HG03064 (cell line): ENCODE measurements at regions not wholly inside any gene's neighbourhood (a gene's known extent, or its start where the extent isn't known, plus 50 kb on each side); places are given as distances from the start of the nearest gene placed in this dataset.

Source experiments
- ATAC-seq: cut with Tn5 transposase; IDR thresholded peaks from one replicate; pipeline ENCODE4 v1.9.1; 2021; ENCODE audit warnings: low read depth; ENCODE audit not compliant: unreplicated experiment

DNA sequence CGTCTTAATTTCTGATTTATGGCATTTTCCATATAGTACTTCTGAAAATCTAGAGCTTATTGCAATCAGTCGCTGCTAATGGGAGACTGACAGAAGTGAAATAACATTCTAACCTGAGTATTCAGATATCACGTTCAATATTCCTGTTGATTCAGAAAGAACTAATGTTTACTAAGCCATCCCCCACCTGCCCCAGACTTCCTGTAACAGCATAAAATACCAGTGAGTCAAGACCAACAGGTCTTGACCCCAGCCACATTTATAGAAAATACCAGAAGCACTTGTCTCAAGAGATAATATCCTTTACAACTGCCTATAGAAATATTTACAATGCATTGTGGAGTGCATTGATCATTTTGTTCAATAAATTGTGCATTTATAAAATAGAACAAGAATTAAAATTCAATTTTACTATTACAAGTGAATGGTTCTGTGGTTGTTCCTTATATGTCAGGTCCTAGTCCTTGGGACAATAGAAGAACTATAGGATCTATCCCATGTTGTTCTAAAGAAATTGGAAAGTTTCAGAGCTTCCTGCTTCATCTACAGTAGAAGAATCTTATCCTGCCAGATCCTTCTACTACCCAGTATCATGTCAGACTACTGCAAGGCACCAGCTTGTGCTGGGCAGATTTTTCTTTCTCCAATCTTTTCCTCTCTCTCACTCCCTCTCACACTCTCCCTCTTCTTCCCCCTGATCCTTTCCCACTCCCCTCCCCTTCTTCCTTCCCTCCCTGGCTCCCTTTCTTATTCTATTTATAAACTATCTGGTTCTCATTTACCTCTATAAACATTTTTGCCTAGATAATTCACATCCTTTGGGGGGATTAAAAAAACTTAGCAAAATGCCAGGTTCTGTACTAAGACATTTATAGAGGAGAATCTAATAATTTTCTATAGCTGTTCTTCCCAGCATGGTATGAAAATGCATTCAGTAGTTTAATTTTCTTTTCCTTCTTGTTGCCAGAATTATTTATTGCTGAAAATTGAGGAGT lies 629.9 kb downstream of the DIAPH3 start:
- no peak for ATAC-seq

DNA sequence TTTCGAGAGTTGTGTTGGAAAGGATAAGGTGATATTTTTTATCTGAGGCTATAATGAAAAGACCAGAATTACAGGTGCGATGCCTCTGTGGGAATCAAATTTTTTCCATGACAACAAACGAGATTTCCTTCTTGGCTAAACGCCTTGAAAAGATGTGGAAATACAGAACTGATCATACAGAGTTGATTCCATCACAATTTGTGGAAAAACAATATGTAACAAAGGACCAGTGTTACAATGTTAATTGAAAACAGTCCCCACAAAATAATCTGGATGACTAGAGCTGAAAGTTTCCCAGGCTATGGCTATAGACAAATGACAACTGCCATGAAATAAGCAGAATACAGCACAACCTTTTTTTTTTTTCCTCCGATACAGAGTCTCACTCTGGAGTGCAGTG lies 628.9 kb downstream of the DIAPH3 start:
- no peak for ATAC-seq

GRCh38 chr13:59537500-59537899 lies 626.2 kb downstream of the DIAPH3 start:
- ATAC-seq, result no peak

DNA sequence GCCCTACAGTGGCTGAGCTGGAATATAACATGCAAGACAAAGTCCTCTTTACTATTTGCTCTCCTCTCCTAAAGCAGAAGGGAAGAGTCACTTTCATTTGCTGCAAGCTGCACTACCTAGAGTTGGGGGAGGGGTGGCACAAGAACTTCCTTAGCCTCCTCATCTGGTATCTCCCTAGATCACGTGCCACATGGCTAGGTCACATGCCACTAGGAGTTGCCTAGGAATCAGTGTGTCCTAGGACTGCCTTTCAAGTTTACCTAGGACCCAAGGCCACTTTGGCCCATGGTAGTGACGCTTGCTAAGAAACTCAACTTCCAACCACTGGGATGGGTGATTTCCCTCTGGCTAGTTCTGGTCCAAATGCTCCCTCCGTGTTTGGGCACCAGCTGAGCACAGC lies 625.2 kb downstream of the DIAPH3 start:
- no peak for ATAC-seq

GRCh38 chr13:59542303-59542702 lies 621.4 kb downstream of the DIAPH3 start:
- ATAC-seq, result no peak

GRCh38 chr13:59543418-59543817 lies 620.3 kb downstream of the DIAPH3 start:
- ATAC-seq, result no peak

DNA sequence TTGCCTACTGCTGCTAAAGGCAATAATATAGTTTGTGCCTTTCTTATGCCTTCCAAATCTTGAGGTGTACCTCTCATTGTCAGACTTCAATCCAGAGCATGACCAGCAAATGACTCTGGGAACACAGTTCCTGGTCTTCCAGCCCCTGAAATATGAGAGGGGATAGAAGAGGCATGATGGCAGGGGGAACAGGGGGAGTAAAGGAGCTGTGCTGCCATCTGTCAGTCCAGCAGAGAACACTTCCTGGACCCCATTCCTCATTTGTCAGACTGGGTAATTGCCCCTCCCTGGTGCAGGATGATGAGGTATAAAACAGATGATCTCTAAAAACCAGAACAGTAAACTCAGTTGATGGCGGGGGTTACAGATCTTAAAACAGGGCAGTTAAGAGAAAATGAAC lies 618.7 kb downstream of the DIAPH3 start:
- ATAC-seq, result no peak

- ATAC-seq, result no peak
Observed at GRCh38 chr13:59546178-59546577, 617.5 kb downstream of the DIAPH3 start.

DNA sequence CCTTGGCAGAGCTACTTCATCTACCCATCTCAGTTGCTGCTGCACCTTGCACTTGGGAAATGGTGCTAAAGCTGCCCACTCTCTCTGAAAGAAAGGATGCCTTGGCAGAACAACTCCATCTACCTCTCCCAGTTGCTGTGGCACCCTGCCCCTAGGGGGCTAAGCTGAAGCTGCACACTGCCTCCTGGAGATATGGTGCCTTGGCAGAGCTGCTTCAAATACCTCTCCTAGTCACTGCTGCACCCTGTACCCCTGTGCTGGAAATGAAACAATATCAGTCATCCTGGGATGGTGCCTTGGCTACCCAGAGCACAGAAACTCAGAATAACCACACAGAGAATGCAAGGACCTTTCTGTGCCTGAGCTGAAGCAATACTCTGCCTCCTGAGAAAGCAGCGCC lies 615.8 kb downstream of the DIAPH3 start:
- ATAC-seq, result no peak

GRCh38 chr13:59562924-59563323 lies 600.8 kb downstream of the DIAPH3 start:
- no peak for ATAC-seq

DNA sequence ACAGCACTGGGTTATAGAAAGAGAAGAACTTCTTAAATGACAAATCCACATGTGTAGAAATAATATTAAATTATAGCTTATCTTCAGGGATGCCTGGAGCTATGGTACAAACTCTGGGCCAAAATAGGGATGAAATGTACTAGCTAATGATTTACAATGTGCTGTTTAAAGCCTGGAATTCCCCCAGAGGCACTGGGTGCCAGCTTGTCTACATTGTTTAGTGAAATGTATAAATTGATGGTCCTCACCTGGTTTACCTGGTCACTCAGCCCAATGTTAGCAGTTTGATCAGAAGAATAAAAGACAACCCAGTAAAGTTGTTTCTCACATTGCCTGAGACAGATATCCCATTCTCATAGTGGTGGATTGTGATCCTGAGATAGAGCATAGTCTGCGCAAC lies 597.2 kb downstream of the DIAPH3 start:
- no peak for ATAC-seq

DNA sequence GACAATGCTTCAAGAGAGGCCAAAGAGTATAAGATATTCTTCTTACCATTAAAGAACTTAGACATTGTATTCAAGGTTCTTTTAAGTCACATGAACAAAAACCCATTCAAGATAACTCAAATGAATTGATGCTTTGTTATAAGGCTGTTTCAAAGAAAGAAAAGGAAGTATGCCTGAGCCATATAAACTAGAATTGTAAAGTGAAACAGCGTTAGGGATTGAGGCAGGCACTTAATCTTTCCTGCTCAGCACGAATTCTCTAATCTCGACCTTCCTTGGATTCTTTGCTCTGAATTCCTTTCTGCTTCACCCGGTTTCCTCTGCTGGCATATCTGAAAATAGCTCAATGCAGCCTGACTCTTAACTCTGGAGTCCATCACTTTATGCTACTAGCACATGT lies 595.4 kb downstream of the DIAPH3 start:
- ATAC-seq, result no peak

DNA sequence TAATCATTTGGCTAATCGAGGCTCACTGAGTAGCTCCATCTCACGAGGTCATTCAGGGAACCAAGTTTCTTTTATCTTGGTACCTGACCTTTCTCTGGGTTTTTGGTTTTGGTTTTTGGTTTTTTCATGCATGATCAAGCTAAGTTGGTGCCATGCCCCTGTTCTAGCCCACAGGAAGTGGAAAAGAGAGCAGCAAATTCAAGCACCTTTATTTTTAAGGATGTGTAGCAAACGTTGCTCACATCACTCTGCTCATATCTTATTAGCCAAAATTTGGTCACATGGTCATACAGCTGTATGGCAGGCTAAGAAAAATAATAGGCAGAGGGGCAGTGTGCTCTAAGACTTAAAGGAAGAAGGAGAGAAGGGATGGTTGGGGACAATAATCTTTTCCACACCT lies 593.5 kb downstream of the DIAPH3 start:
- ATAC-seq, result no peak

GRCh38 chr13:59584101-59584500 lies 579.6 kb downstream of the DIAPH3 start:
- ATAC-seq, result no peak

GRCh38 chr13:59584761-59585670 lies 578.7 kb downstream of the DIAPH3 start:
- ATAC-seq, result no peak

- no peak for ATAC-seq
Observed at GRCh38 chr13:59587030-59587429, 576.7 kb downstream of the DIAPH3 start.

DNA sequence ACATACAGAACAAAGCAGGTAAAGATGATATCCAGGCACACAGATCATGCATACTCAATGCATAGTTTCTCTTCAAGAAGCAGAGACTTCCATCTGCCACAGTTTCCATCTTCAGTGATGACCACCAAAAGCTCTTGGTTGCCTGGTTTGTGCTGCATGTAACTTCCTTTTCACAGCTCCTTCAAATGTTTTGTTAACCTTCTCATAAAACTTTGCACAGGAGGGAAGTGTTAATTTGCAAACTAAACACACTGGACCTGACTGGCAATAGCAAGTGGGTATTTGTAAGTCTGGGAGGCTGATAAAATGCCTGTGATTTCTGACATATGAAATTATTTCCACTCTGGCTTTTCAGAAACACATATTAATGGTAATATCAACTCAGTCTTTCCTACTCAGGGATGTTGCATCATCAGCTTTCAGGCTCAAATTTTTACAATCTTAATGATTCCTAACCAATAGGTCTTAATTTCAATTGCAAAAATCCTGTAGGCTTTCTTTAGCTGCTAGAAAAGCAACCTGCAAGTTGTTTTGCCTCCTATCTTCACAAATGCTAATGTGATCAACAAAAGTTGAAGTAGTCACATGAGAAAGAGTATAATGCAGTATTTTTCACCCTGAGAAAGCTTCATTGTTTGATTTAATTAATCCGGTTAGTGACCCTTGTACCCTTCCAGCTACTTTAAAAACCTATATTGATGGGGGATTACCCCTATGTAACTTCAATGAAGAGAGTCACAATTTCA lies 575.6 kb downstream of the DIAPH3 start:
- no peak for ATAC-seq

GRCh38 chr13:59588717-59589067 lies 575.0 kb downstream of the DIAPH3 start:
- no peak for ATAC-seq

DNA sequence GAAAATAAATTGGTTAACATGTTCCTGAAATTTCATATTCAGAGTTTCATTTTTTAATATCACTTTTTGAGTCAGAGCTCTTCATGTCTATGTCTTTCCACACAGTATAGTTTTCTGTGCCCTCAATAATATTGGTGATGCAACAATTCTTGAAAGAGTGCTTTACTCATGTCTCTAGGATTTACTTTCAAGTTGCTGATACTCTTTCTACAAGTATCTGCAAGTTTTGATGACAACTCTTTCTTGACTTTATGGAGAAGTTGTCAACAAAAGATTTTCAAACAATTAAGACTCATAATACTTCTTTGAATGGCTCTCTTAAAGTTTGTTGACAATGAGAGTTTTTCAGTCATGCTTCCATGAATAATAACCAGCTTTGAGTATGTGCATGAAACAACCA lies 561.7 kb downstream of the DIAPH3 start:
- no peak for ATAC-seq

GRCh38 chr13:59603646-59604045 lies 560.1 kb downstream of the DIAPH3 start:
- ATAC-seq, result no peak

- no peak for ATAC-seq
Observed at GRCh38 chr13:59607172-59607571, 556.6 kb downstream of the DIAPH3 start.
